ENCODE measurements at regions not wholly inside any gene's neighbourhood (a gene's known extent, or its start where the extent isn't known, plus 50 kb on each side); places are given as distances from the start of the nearest gene placed in this dataset.

- intact Hi-C loops (cut with micrococcal nuclease) = no loop called here
Measured at GRCh38 chr4:4808086-4808485, 51.4 kb upstream of the MSX1 start.

GRCh38 chr4:4805887-4806286 lies 53.6 kb upstream of the MSX1 start:
- intact Hi-C loops (cut with micrococcal nuclease) = no loop called here

GRCh38 chr4:4803912-4804296 lies 55.6 kb upstream of the MSX1 start:
- intact Hi-C loops (cut with micrococcal nuclease) = no loop called here

- intact Hi-C loops (cut with micrococcal nuclease) = no loop called here
Measured at GRCh38 chr4:4803216-4803911, 56.1 kb upstream of the MSX1 start.

GRCh38 chr4:4800646-4801408 lies 58.6 kb upstream of the MSX1 start:
- intact Hi-C loops (cut with micrococcal nuclease) = no loop called here

- intact Hi-C loops (cut with micrococcal nuclease) = no loop called here
Measured at GRCh38 chr4:4794421-4794820, 65.0 kb upstream of the MSX1 start.

- intact Hi-C loops (cut with micrococcal nuclease) = no loop called here
Measured at GRCh38 chr4:4792466-4792865, 67.0 kb upstream of the MSX1 start.

- intact Hi-C loops (cut with micrococcal nuclease) = no loop called here
Measured at GRCh38 chr4:4791299-4792111, 68.0 kb upstream of the MSX1 start.

- intact Hi-C loops (cut with micrococcal nuclease) = no loop called here
Measured at GRCh38 chr4:4789462-4789861, 70.0 kb upstream of the MSX1 start.

GRCh38 chr4:4788573-4788972 lies 70.9 kb upstream of the MSX1 start:
- intact Hi-C loops (cut with micrococcal nuclease) = no loop called here

- intact Hi-C loops (cut with micrococcal nuclease) = no loop called here
Measured at GRCh38 chr4:4787421-4787820, 72.0 kb upstream of the MSX1 start.

- intact Hi-C loops (cut with micrococcal nuclease) = no loop called here
Measured at GRCh38 chr4:4784379-4784778, 75.1 kb upstream of the MSX1 start.

- intact Hi-C loops (cut with micrococcal nuclease) = no loop called here
Measured at GRCh38 chr4:4783847-4784246, 75.6 kb upstream of the MSX1 start.

GRCh38 chr4:4782969-4783368 lies 76.5 kb upstream of the MSX1 start:
- intact Hi-C loops (cut with micrococcal nuclease) = no loop called here

GRCh38 chr4:4781936-4782707 lies 77.3 kb upstream of the MSX1 start:
- intact Hi-C loops (cut with micrococcal nuclease) = no loop called here

- intact Hi-C loops (cut with micrococcal nuclease) = no loop called here
Measured at GRCh38 chr4:4780729-4781244, 78.7 kb upstream of the MSX1 start.

- intact Hi-C loops (cut with micrococcal nuclease) = no loop called here
Measured at GRCh38 chr4:4779486-4779885, 80.0 kb upstream of the MSX1 start.

GRCh38 chr4:4779054-4779453 lies 80.4 kb upstream of the MSX1 start:
- intact Hi-C loops (cut with micrococcal nuclease) = no loop called here

GRCh38 chr4:4778554-4778953 lies 80.9 kb upstream of the MSX1 start:
- intact Hi-C loops (cut with micrococcal nuclease) = no loop called here

GRCh38 chr4:4776934-4777333 lies 82.5 kb upstream of the MSX1 start:
- intact Hi-C loops (cut with micrococcal nuclease) = no loop called here

GRCh38 chr4:4776335-4776734 lies 83.1 kb upstream of the MSX1 start:
- intact Hi-C loops (cut with micrococcal nuclease) = no loop called here
